Fibroblast of lung (primary cell): ENCODE measurements at regions not wholly inside any gene's neighbourhood (a gene's known extent, or its start where the extent isn't known, plus 50 kb on each side); places are given as distances from the start of the nearest gene placed in this dataset.

Experiments
- DNase-seq, 2 donors: peaks; one replicate each; pipeline versions ENCODE4 v3.0.0 to v3.0.0-alpha.2; 2010; ENCODE audit warnings: low read depth in 2 of 2
- H2AFZ ChIP-seq: 2 replicates; pipeline ENCODE4 v1.5.1; 2012; ENCODE audit warnings: low read length, control low read depth, inconsistent platforms
- H3K27ac ChIP-seq: 2 replicates; pipeline ENCODE4 v1.5.1; 2011; ENCODE audit warnings: low read length, control low read depth; ENCODE audit not compliant: insufficient read depth
- H3K27me3 ChIP-seq: 2 replicates; pipeline ENCODE4 v1.5.1; 2011; ENCODE audit warnings: mild to moderate bottlenecking, low read length; ENCODE audit not compliant: control insufficient read depth, insufficient read depth
- H3K36me3 ChIP-seq: 2 replicates; pipeline ENCODE4 v1.5.1; 2011; ENCODE audit warnings: low read length; ENCODE audit not compliant: control insufficient read depth, insufficient read depth
- H3K4me1 ChIP-seq: 2 replicates; pipeline ENCODE4 v1.5.1; 2011; ENCODE audit warnings: low read length; ENCODE audit not compliant: control insufficient read depth, insufficient read depth; ENCODE audit errors: extremely low read depth
- H3K4me2 ChIP-seq: 2 replicates; pipeline ENCODE4 v1.5.1; 2011; ENCODE audit warnings: low read length, control low read depth; ENCODE audit not compliant: insufficient read depth; ENCODE audit errors: extremely low read depth
- H3K4me3 ChIP-seq, 4 experiments: fragments of 200-600 bp in 1 of 4; sonication (generic) in 1 of 4; replicated peaks in 1 of 4; 2 replicates each; pipeline ENCODE4 v1.5.1; 2011 to 2016; ENCODE audit warnings: low read length in 4 of 4, low read depth in 3 of 4, mild to moderate bottlenecking in 3 of 4, control low read depth in 2 of 4, inconsistent platforms in 1 of 4, mixed read lengths in 1 of 4; ENCODE audit not compliant: insufficient read depth in 1 of 4; ENCODE audit errors: control extremely low read depth in 1 of 4
- H3K79me2 ChIP-seq: 2 replicates; pipeline ENCODE4 v1.5.1; 2012; ENCODE audit warnings: mild to moderate bottlenecking, low read length, inconsistent platforms; ENCODE audit not compliant: control insufficient read depth, insufficient read depth
- H3K9ac ChIP-seq: 2 replicates; pipeline ENCODE4 v1.5.1; 2011; ENCODE audit warnings: mild to moderate bottlenecking, low read length, control low read depth; ENCODE audit not compliant: insufficient read depth
- H3K9me3 ChIP-seq: 2 replicates; pipeline ENCODE4 v1.5.1; 2012; ENCODE audit warnings: low read depth, low read length; ENCODE audit not compliant: control insufficient read depth, insufficient read depth
- H4K20me1 ChIP-seq: 2 replicates; pipeline ENCODE4 v1.5.1; 2011; ENCODE audit warnings: low read length; ENCODE audit not compliant: control insufficient read depth, insufficient read depth; ENCODE audit errors: extremely low read depth
- CTCF ChIP-seq, 2 donors: IDR thresholded peaks in 1 of 2; conservative IDR thresholded peaks in 1 of 2; 1 replicate in 1 of 2; 2 replicates in 1 of 2; pipeline ENCODE4 v1.5.1; 2011 to 2012; ENCODE audit warnings: low read length in 2 of 2, control low read depth in 1 of 2, inconsistent platforms in 1 of 2, low read depth in 1 of 2, mild to moderate bottlenecking in 1 of 2
- EZH2 ChIP-seq: IDR thresholded peaks from 2 replicates; pipeline ENCODE4 v1.5.1; 2012; ENCODE audit warnings: low read length, control low read depth, mild to moderate bottlenecking; ENCODE audit errors: missing control alignments

GRCh38 chr3:75985432-75985831, 200.1 kb upstream of the ZNF717 start:
- TF ChIP-seq CTCF (conservative IDR thresholded peaks at IDR 0.05 in 1 of 2, IDR thresholded peaks at IDR 0.05 in 1 of 2; ENCODE audit: low read depth in 1 of 2, low read length in 2 of 2) (no peak), EZH2 (no peak)
- Histone ChIP-seq H3K27me3 (no peaks in the 10 kb centered on the region), H3K27ac (no peak overlapping the region), H3K79me2 (no peaks in the 10 kb centered on the region), H3K36me3 (no peaks in the 10 kb centered on the region), H4K20me1 (no peaks in the 10 kb centered on the region), H3K9ac (no peak overlapping the region), H3K4me1 (no peaks in the 10 kb centered on the region), H2AFZ (no peak overlapping the region), H3K4me3 (no peak overlapping the region), H3K9me3 (no peaks in the 10 kb centered on the region), H3K4me2 (no peak overlapping the region)
- DNase-seq, result peak in 1 of 2 donors; percentile 25

GRCh38 chr3:76010252-76010651, 224.9 kb upstream of the ZNF717 start:
- no peaks in the 10 kb centered on the region for H3K79me2 ChIP-seq
- no peaks in the 10 kb centered on the region for H3K27me3 ChIP-seq
- H3K4me1 ChIP-seq, result no peaks in the 10 kb centered on the region
- H3K27ac ChIP-seq, result no peak overlapping the region
- TF ChIP-seq EZH2 (no peak), CTCF (conservative IDR thresholded peaks at IDR 0.05 in 1 of 2, IDR thresholded peaks at IDR 0.05 in 1 of 2; ENCODE audit: low read depth in 1 of 2, low read length in 2 of 2) (no peak)
- no peaks in the 10 kb centered on the region for H4K20me1 ChIP-seq
- DNase-seq, result no peak
- H3K4me3 ChIP-seq, result no peak overlapping the region
- H3K9me3 ChIP-seq, result no peaks in the 10 kb centered on the region
- H2AFZ ChIP-seq, result no peak overlapping the region
- no peak overlapping the region for H3K4me2 ChIP-seq
- H3K36me3 ChIP-seq, result no peaks in the 10 kb centered on the region
- no peak overlapping the region for H3K9ac ChIP-seq

GRCh38 chr3:76011121-76011520, 225.8 kb upstream of the ZNF717 start:
- Histone ChIP-seq H3K36me3 (no peaks in the 10 kb centered on the region), H3K4me2 (no peak overlapping the region), H3K4me1 (no peaks in the 10 kb centered on the region), H3K27me3 (no peaks in the 10 kb centered on the region), H3K79me2 (no peaks in the 10 kb centered on the region), H2AFZ (no peak overlapping the region), H3K9me3 (no peaks in the 10 kb centered on the region), H4K20me1 (no peaks in the 10 kb centered on the region), H3K9ac (no peak overlapping the region), H3K27ac (no peak overlapping the region), H3K4me3 (no peak overlapping the region)
- TF ChIP-seq CTCF (conservative IDR thresholded peaks at IDR 0.05 in 1 of 2, IDR thresholded peaks at IDR 0.05 in 1 of 2; ENCODE audit: low read depth in 1 of 2, low read length in 2 of 2), result no peak
- TF ChIP-seq EZH2, result no peak
- no peak for DNase-seq
